Prostate gland (tissue), 2 donors: ENCODE measurements at regions not wholly inside any gene's neighbourhood (a gene's known extent, or its start where the extent isn't known, plus 50 kb on each side); places are given as distances from the start of the nearest gene placed in this dataset.

Source experiments
- DNase-seq: peaks from one replicate; pipeline ENCODE4 v3.0.0-alpha.2; 2019; ENCODE audit warnings: low spot score
- H3K27ac ChIP-seq, 2 donors: fragments of 200-600 bp; sonication (generic); 2 replicates each; pipeline ENCODE4 v1.5.1; 2017 to 2019
- H3K27me3 ChIP-seq: fragments of 200-600 bp; sonication (generic); replicated peaks from 2 replicates; pipeline ENCODE4 v1.5.1; 2019; ENCODE audit not compliant: insufficient read depth
- H3K36me3 ChIP-seq, 2 donors: fragments of 200-600 bp; sonication (generic); 1 replicate in 1 of 2; 2 replicates in 1 of 2; pipeline versions ENCODE4 v1.5.1 to v1.8.1; 2017 to 2019
- H3K4me1 ChIP-seq: fragments of 200-600 bp; sonication (generic); replicated peaks from 2 replicates; pipeline ENCODE4 v1.5.1; 2019
- H3K4me3 ChIP-seq, 2 donors: fragments of 200-600 bp; sonication (generic); 2 replicates each; pipeline ENCODE4 v1.5.1; 2017 to 2019
- H3K9me3 ChIP-seq: fragments of 200-600 bp; sonication (generic); 2 replicates; pipeline ENCODE4 v1.5.1; 2017
- POLR2A ChIP-seq: fragments of 450-650 bp; IDR thresholded peaks from one replicate; pipeline ENCODE4 v1.6.1; 2016; ENCODE audit warnings: antibody characterized with exemption, mild to moderate bottlenecking
- POLR2AphosphoS5 ChIP-seq: sonication (generic); formaldehyde crosslinking; IDR thresholded peaks from one replicate; pipeline ENCODE4 v1.6.1; 2017; ENCODE audit warnings: antibody characterized with exemption
- WGBS: methylation state at CpG from one replicate; pipeline ENCODE4 v1.1.5; 2018; 5-methylcytosine and 5-hydroxymethylcytosine counted together
- intact Hi-C: fragments of 100-400 bp; cut with DNase I; formaldehyde crosslinking; loops from one replicate; pipeline ENCODE4 v1.14.2; 2022
- TF ChIP-seq, protein P1 (sequence below), 4 experiments: fragments of 200-600 bp in 2 of 4; fragments of 450-650 bp in 2 of 4; sonication (generic) in 2 of 4; IDR thresholded peaks; 1 replicate in 3 of 4; 2 replicates in 1 of 4; pipeline ENCODE4 v1.5.1; 2016 to 2019; ENCODE audit warnings: antibody characterized with exemption in 4 of 4, mild to moderate bottlenecking in 2 of 4, moderate library complexity in 2 of 4

- Histone ChIP-seq H3K4me3 (no peak overlapping the region), H3K9me3 (no peaks in the 10 kb centered on the region), H3K4me1 (no peaks in the 10 kb centered on the region), H3K27me3 (no peaks in the 10 kb centered on the region), H3K27ac (no peak overlapping the region), H3K36me3 (no peaks in the 10 kb centered on the region)
- TF ChIP-seq POLR2AphosphoS5: no peak
- intact Hi-C loops: no loop called here
- WGBS: 91% methylated on average over 2 of the region's 2 CpGs
- no peak for DNase-seq
These were observed 178.4 kb upstream of the RPS6KA3 start for GRCh38 chrX:20445109-20445508.

- 42% methylated on average over 3 of the region's 3 CpGs for WGBS
- DNase-seq: peak; percentile 63
- H3K4me1 ChIP-seq: no peaks in the 10 kb centered on the region
- H3K27ac ChIP-seq: no peak overlapping the region
- H3K9me3 ChIP-seq: no peaks in the 10 kb centered on the region
- intact Hi-C loops: loop anchor here (2.0 kb wide), 1 partner anchor 190 kb away; no protein-coding TSS in a partner anchor
- no peaks in the 10 kb centered on the region for H3K36me3 ChIP-seq
- TF ChIP-seq POLR2AphosphoS5 (no peak), POLR2A (no peak)
- TF ChIP-seq, protein P1, sequence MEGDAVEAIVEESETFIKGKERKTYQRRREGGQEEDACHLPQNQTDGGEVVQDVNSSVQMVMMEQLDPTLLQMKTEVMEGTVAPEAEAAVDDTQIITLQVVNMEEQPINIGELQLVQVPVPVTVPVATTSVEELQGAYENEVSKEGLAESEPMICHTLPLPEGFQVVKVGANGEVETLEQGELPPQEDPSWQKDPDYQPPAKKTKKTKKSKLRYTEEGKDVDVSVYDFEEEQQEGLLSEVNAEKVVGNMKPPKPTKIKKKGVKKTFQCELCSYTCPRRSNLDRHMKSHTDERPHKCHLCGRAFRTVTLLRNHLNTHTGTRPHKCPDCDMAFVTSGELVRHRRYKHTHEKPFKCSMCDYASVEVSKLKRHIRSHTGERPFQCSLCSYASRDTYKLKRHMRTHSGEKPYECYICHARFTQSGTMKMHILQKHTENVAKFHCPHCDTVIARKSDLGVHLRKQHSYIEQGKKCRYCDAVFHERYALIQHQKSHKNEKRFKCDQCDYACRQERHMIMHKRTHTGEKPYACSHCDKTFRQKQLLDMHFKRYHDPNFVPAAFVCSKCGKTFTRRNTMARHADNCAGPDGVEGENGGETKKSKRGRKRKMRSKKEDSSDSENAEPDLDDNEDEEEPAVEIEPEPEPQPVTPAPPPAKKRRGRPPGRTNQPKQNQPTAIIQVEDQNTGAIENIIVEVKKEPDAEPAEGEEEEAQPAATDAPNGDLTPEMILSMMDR (IDR thresholded peaks at IDR 0.05): peak in 3 of 4 experiments; percentile 51 to 66 (median 57)
- no peaks in the 10 kb centered on the region for H3K27me3 ChIP-seq
- no peak overlapping the region for H3K4me3 ChIP-seq
These were observed 175.9 kb upstream of the RPS6KA3 start for GRCh38 chrX:20442597-20442996.

GRCh38 chrX:20441123-20441522, 174.4 kb upstream of the RPS6KA3 start:
- intact Hi-C loops: no loop called here
- Histone ChIP-seq H3K27me3 (no peaks in the 10 kb centered on the region), H3K27ac (no peak overlapping the region), H3K36me3 (no peaks in the 10 kb centered on the region), H3K4me3 (no peak overlapping the region), H3K9me3 (no peaks in the 10 kb centered on the region), H3K4me1 (no peaks in the 10 kb centered on the region)
- TF ChIP-seq POLR2AphosphoS5 (no peak), POLR2A (no peak)
- TF ChIP-seq, protein P1 (IDR thresholded peaks at IDR 0.05): no peak
- DNase-seq: no peak
- WGBS: 100% methylated on average over 1 of the region's 1 CpG

DNA sequence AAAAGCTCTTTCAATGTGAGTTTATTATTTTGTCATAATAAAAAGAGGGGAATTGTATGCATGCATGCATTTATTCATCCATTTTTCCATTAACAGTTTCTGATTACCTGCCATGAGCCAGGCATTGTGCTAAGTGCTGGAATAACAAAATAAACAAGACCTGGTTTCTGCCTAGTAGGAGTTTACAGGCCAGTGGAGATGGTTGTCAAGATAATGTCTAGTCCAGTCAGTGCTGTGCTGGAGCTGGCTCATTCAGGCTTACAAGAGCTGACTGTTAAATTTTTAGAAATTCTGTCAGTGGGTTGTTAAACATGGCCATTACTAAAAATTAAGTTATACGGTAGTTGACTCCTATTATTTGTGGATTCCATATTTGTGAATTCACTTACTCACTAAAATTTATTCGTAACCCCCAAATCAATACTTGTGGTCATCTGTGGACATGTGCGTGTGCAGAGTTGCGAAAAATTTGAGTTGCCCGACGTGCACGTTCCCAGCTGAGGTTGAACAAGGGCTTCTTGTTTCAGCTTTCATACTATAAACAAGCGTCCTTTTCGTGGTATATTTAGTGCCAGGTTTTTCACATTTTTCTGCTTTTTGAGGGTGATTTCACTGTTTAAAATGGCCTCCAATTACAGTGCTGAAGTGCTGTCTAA, 172.3 kb upstream of the RPS6KA3 start:
- no peaks in the 10 kb centered on the region for H3K9me3 ChIP-seq
- H3K4me1 ChIP-seq: no peaks in the 10 kb centered on the region
- intact Hi-C loops: no loop called here
- TF ChIP-seq, protein P1 (IDR thresholded peaks at IDR 0.05): no peak
- TF ChIP-seq POLR2A (no peak), POLR2AphosphoS5 (no peak)
- no peaks in the 10 kb centered on the region for H3K36me3 ChIP-seq
- H3K27ac ChIP-seq: no peak overlapping the region
- no peaks in the 10 kb centered on the region for H3K27me3 ChIP-seq
- no peak for DNase-seq
- no peak overlapping the region for H3K4me3 ChIP-seq
- 64% methylated on average over 9 of the region's 9 CpGs for WGBS

DNA sequence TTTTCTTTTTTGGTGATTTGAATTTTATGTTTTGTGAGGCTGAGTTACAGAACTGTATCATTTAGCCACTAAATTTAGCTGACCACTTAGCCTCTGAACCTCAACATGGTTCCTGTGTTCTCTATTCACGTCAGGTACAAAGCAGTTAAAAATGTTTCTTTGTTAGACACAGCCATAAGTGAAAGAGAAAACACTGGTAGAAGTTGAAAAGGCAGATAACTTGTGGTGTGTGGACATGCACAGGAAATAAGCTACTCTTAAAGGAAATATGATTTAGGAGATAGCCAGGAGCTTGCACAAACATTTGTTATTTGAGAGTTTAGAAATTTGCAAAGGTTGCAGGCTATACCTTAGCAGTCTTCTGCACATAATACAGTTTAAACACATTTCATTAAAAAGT, 171.0 kb upstream of the RPS6KA3 start:
- Histone ChIP-seq H3K27me3 (no peaks in the 10 kb centered on the region), H3K4me3 (no peak overlapping the region), H3K4me1 (no peaks in the 10 kb centered on the region), H3K9me3 (no peaks in the 10 kb centered on the region), H3K36me3 (no peaks in the 10 kb centered on the region), H3K27ac (no peak overlapping the region)
- intact Hi-C loops: no loop called here
- DNase-seq: no peak
- WGBS: 67% methylated on average over 1 of the region's 1 CpG
- TF ChIP-seq POLR2A: no peak
- TF ChIP-seq, protein P1 (IDR thresholded peaks at IDR 0.05): no peak
- no peak for TF ChIP-seq POLR2AphosphoS5
